GM23338 (cell line): ENCODE measurements at regions not wholly inside any gene's neighbourhood (a gene's known extent, or its start where the extent isn't known, plus 50 kb on each side); places are given as distances from the start of the nearest gene placed in this dataset.

Experiments
- ATAC-seq: fragments of 200-7000 bp; cut with Tn5 transposase; 3 replicates; pipeline ENCODE4 v1.9.1; 2020
- DNase-seq: peaks from one replicate; pipeline ENCODE4 v3.0.0-alpha.2; 2015; ENCODE audit warnings: low spot score
- H2AFZ ChIP-seq: fragments of 200-600 bp; sonication (generic); 2 replicates; pipeline ENCODE4 v1.8.0; 2016; ENCODE audit warnings: antibody characterized with exemption, mild to moderate bottlenecking, moderate library complexity
- H3F3A ChIP-seq: fragments of 200-600 bp; sonication (generic); replicated peaks from 2 replicates; pipeline ENCODE4 v1.8.0; 2017; ENCODE audit warnings: antibody characterized with exemption, mixed run types, low read depth
- H3K27ac ChIP-seq: fragments of 200-600 bp; sonication (generic); 2 replicates; pipeline ENCODE4 v1.6.1; 2016; ENCODE audit warnings: low read depth
- H3K27me3 ChIP-seq: fragments of 200-600 bp; sonication (generic); 2 replicates; pipeline ENCODE4 v1.8.0; 2016; ENCODE audit warnings: mild to moderate bottlenecking, mixed run types, moderate library complexity; ENCODE audit not compliant: insufficient read depth
- H3K36me3 ChIP-seq: fragments of 200-600 bp; sonication (generic); 2 replicates; pipeline ENCODE4 v1.8.0; 2016; ENCODE audit warnings: mild to moderate bottlenecking; ENCODE audit not compliant: insufficient read depth
- H3K4me1 ChIP-seq: fragments of 200-600 bp; sonication (generic); 2 replicates; pipeline ENCODE4 v1.8.0; 2016; ENCODE audit warnings: mild to moderate bottlenecking, moderate library complexity; ENCODE audit not compliant: insufficient read depth
- H3K4me2 ChIP-seq: fragments of 200-600 bp; sonication (generic); 2 replicates; pipeline ENCODE4 v1.7.1; 2017; ENCODE audit warnings: mixed run types
- H3K4me3 ChIP-seq: fragments of 200-600 bp; sonication (generic); 2 replicates; pipeline ENCODE4 v1.6.1; 2016; ENCODE audit warnings: mixed run types
- H3K79me2 ChIP-seq: fragments of 200-600 bp; sonication (generic); replicated peaks from 2 replicates; pipeline ENCODE4 v1.8.0; 2017; ENCODE audit warnings: mild to moderate bottlenecking; ENCODE audit not compliant: insufficient read depth
- H3K9me2 ChIP-seq: fragments of 200-600 bp; sonication (generic); 2 replicates; pipeline ENCODE4 v1.8.0; 2017; ENCODE audit not compliant: insufficient read depth
- H4K20me1 ChIP-seq: fragments of 200-600 bp; sonication (generic); replicated peaks from 2 replicates; pipeline ENCODE4 v1.8.0; 2017; ENCODE audit warnings: mild to moderate bottlenecking; ENCODE audit not compliant: insufficient read depth
- H3K27ac Mint-ChIP-seq: 2 replicates; pipeline ENCODE4 v1.8.0; 2020; ENCODE audit warnings: inconsistent platforms, mild to moderate bottlenecking, moderate library complexity, mixed read lengths
- H3K27me3 Mint-ChIP-seq: 3 replicates; pipeline ENCODE4 v1.8.0; 2022; ENCODE audit warnings: low read depth, mild to moderate bottlenecking, moderate library complexity, mixed read lengths, inconsistent platforms; ENCODE audit not compliant: insufficient read depth, poor library complexity
- H3K36me3 Mint-ChIP-seq: 3 replicates; pipeline ENCODE4 v1.8.0; 2021; ENCODE audit warnings: low read depth, mild to moderate bottlenecking, inconsistent platforms, moderate library complexity, mixed read lengths
- H3K4me1 Mint-ChIP-seq: 3 replicates; pipeline ENCODE4 v1.8.0; 2020; ENCODE audit warnings: mild to moderate bottlenecking, inconsistent platforms, mixed read lengths
- H3K4me3 Mint-ChIP-seq: 3 replicates; pipeline ENCODE4 v1.8.0; 2021; ENCODE audit warnings: moderate library complexity, mild to moderate bottlenecking, inconsistent platforms, mixed read lengths
- H3K9me3 Mint-ChIP-seq: 3 replicates; pipeline ENCODE4 v1.8.0; 2020; ENCODE audit warnings: moderate library complexity, mild to moderate bottlenecking, inconsistent platforms, mixed read lengths
- CREB1 ChIP-seq: fragments of 250-450 bp; sonication (Bioruptor Pico); IDR thresholded peaks from 2 replicates; pipeline ENCODE4 v1.5.0; 2020; ENCODE audit warnings: low read depth, mild to moderate bottlenecking, moderate library complexity
- CTCF ChIP-seq, 2 experiments: fragments of 200-600 bp in 1 of 2; sonication (generic) in 1 of 2; conservative IDR thresholded peaks; 2 replicates each; pipeline versions ENCODE4 v1.5.1 to v1.6.1; 2016 to 2017; ENCODE audit warnings: antibody characterized with exemption in 2 of 2, low read depth in 2 of 2, mild to moderate bottlenecking in 2 of 2, moderate library complexity in 1 of 2
- ETS1 ChIP-seq: IDR thresholded peaks from 2 replicates; pipeline ENCODE4 v1.6.1; 2016; ENCODE audit warnings: antibody characterized with exemption
- EZH2 ChIP-seq: fragments of 200-600 bp; sonication (generic); IDR thresholded peaks from one replicate; pipeline ENCODE4 v1.8.0; 2017; ENCODE audit warnings: antibody characterized with exemption, mild to moderate bottlenecking, low read depth; ENCODE audit not compliant: unreplicated experiment
- EZH2phosphoT487 ChIP-seq: fragments of 200-600 bp; sonication (generic); IDR thresholded peaks from one replicate; pipeline ENCODE4 v1.8.1; 2018; ENCODE audit warnings: antibody characterized with exemption; ENCODE audit not compliant: unreplicated experiment
- JUNB ChIP-seq: IDR thresholded peaks from one replicate; pipeline ENCODE4 v1.6.1; 2016; ENCODE audit warnings: antibody characterized with exemption; ENCODE audit not compliant: unreplicated experiment
- NANOG ChIP-seq: IDR thresholded peaks from 2 replicates; pipeline ENCODE4 v1.6.1; 2016; ENCODE audit warnings: antibody characterized with exemption, borderline replicate concordance
- POLR2AphosphoS5 ChIP-seq: IDR thresholded peaks from 2 replicates; pipeline ENCODE4 v1.6.1; 2016; ENCODE audit warnings: antibody characterized with exemption, low read depth
- REST ChIP-seq: IDR thresholded peaks from one replicate; pipeline ENCODE4 v1.6.1; 2018; ENCODE audit warnings: antibody characterized with exemption; ENCODE audit not compliant: unreplicated experiment
- STAT1 ChIP-seq: IDR thresholded peaks from one replicate; pipeline ENCODE4 v1.6.1; 2016; ENCODE audit warnings: antibody characterized with exemption; ENCODE audit not compliant: unreplicated experiment
- ZNF114 ChIP-seq: fragments of 250-450 bp; sonication (Bioruptor Pico); IDR thresholded peaks from 2 replicates; pipeline ENCODE4 v1.5.0; 2020; ENCODE audit warnings: mild to moderate bottlenecking, moderate library complexity
- ZNF331 ChIP-seq: fragments of 250-450 bp; sonication (Bioruptor Pico); IDR thresholded peaks from 2 replicates; pipeline ENCODE4 v1.5.0; 2020; ENCODE audit warnings: low read depth, mild to moderate bottlenecking, moderate library complexity
- ZNF462 ChIP-seq: fragments of 250-450 bp; sonication (Bioruptor Pico); IDR thresholded peaks from 2 replicates; pipeline ENCODE4 v1.5.0; 2020; ENCODE audit warnings: mild to moderate bottlenecking, moderate library complexity

- TF ChIP-seq POLR2AphosphoS5: no peak
- no peak for TF ChIP-seq JUNB
- TF ChIP-seq CTCF (conservative IDR thresholded peaks at IDR 0.05; ENCODE audit: low read depth in 2 of 2): no peak
- TF ChIP-seq NANOG: no peak
- no peak for TF ChIP-seq ETS1
- TF ChIP-seq STAT1: no peak
- no peak for TF ChIP-seq REST
- no peak for TF ChIP-seq EZH2phosphoT487
- no peak for TF ChIP-seq ZNF331 (CRISPR knock-in tag)
- no peak for TF ChIP-seq ZNF114
- TF ChIP-seq EZH2: no peak
- no peak for TF ChIP-seq CREB1 (CRISPR knock-in tag)
These were observed 112.1 kb downstream of the KIF4B start (continued) for GRCh38 chr5:155125551-155126095.

- Histone ChIP-seq H3K27me3 (no peaks in the 10 kb centered on the region), H4K20me1 (no peaks in the 10 kb centered on the region), H3K4me1 (no peaks in the 10 kb centered on the region; the same call in 1 of the 2 replicates), H3K4me3 (no peak overlapping the region), H3K9me2 (no peaks in the 10 kb centered on the region), H3K27ac (no peak overlapping the region), H3F3A (no peaks in the 10 kb centered on the region), H2AFZ (peak overlapping the region; percentile 66; the same call in 1 of the 2 replicates), H3K4me2 (no peak overlapping the region), H3K79me2 (no peaks in the 10 kb centered on the region), H3K36me3 (no peaks in the 10 kb centered on the region)
- peaks cover 4% of the 10 kb centered on the region; the same call in 2 of the 3 replicates for H3K4me1 Mint-ChIP-seq
- peaks cover under 1% of the 10 kb centered on the region for H3K27me3 Mint-ChIP-seq
- H3K4me3 Mint-ChIP-seq: no peak overlapping the region
- H3K27ac Mint-ChIP-seq: no peak overlapping the region
- ATAC-seq (no peak), DNase-seq (no peak)
- no peaks in the 10 kb centered on the region for H3K36me3 Mint-ChIP-seq
- no peaks in the 10 kb centered on the region for H3K9me3 Mint-ChIP-seq
- TF ChIP-seq ZNF114 (no peak), JUNB (no peak), POLR2AphosphoS5 (no peak), ZNF462 (CRISPR knock-in tag) (no peak)
These were observed 113.0 kb downstream of the KIF4B start for GRCh38 chr5:155126573-155126972.
